ENCODE measurements at regions not wholly inside any gene's neighbourhood (a gene's known extent, or its start where the extent isn't known, plus 50 kb on each side); places are given as distances from the start of the nearest gene placed in this dataset.

DNA sequence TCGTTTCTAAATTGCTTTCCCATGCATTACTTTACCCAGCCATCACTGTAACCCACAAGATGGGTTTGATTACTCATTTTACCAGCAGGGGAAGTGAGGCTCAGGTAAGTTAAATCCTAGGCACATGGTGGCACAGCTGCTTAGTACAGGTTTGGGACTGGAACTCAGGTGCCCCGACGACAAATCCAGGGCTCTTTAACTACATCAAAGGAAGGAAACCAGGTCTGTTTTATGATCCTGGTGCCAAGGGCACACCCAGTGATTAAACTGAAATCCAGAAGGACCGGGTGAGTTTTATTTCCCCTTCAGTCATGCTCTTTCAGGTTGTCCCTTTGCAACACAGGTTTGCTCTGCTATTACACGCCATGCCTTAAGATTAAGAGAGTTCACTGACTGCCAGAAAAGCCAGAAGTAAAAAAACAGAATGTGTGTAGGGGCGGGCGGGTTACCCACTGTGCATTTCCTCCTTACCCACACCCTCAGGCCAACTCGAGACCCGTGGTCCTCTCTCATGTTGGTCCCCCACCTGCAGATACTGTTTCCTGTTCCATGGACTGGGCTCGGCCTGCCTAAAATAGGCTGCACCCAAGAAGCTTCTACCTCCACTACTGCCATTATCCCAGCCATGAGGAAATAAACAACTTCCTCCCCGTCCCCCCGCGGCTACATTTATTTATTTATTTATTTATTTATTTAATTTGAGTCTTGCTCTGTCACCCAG, 55.1 kb upstream of the KDM7A start:
- peak overlapping the region; percentile 59 for H3K4me3 ChIP-seq (ENCODE audit: low read depth, low read length)
- TF ChIP-seq, protein P1, sequence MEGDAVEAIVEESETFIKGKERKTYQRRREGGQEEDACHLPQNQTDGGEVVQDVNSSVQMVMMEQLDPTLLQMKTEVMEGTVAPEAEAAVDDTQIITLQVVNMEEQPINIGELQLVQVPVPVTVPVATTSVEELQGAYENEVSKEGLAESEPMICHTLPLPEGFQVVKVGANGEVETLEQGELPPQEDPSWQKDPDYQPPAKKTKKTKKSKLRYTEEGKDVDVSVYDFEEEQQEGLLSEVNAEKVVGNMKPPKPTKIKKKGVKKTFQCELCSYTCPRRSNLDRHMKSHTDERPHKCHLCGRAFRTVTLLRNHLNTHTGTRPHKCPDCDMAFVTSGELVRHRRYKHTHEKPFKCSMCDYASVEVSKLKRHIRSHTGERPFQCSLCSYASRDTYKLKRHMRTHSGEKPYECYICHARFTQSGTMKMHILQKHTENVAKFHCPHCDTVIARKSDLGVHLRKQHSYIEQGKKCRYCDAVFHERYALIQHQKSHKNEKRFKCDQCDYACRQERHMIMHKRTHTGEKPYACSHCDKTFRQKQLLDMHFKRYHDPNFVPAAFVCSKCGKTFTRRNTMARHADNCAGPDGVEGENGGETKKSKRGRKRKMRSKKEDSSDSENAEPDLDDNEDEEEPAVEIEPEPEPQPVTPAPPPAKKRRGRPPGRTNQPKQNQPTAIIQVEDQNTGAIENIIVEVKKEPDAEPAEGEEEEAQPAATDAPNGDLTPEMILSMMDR (IDR thresholded peaks at IDR 0.05; ENCODE audit: insufficient read depth, low read depth, low read length, missing control alignments) = no peak
- no peak for DNase-seq (ENCODE audit: low read depth)

DNA sequence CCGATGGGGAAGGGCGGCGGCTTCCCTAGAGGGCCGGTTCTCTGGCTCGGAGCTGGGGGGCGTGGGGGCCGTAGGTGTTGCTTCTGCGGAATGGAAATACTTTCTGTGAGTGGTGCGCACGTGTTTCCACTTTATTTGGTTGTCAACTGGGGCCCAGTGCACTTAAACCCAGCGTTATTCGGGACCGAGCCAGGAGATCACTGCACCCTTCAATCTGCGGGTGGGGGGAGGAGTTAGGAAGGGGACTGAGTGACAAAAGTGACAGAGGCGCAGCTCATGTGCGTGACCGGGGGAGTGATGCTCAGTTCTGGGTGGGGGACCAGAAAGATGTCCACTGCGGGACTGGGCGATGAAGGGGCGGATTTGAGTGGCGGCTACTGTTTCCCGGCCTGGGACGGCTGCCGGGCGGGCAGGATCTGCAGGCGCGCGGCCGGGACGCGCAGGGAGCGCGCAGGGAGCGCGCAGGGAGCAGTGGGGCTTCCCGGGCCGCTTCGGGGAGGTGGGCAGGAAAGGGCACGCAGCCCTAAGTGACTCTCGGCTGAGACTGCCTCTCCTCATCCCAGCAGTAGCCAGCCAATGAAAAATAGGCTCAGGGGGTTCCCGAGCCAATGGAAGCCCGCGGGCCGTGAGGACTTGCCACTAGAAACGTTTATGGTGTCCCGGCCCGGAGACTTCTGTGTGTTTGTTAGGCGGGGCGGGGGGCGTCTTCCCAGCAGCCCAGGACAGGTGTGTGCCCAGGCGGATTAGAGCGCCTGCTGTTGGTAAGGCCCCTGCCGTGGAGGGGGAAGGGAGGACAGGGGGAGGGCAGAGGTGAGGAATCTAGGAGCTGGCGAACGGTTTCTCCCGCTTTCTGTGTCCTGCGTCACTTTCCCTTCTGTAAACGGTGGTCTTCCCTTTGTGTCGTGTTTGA, 54.3 kb upstream of the KDM7A start:
- TF ChIP-seq, protein P1 (IDR thresholded peaks at IDR 0.05; ENCODE audit: insufficient read depth, low read depth, low read length, missing control alignments) = no peak
- peak overlapping the region; percentile 59 for H3K4me3 ChIP-seq (ENCODE audit: low read depth, low read length)
- no peak for DNase-seq (ENCODE audit: low read depth)

DNA sequence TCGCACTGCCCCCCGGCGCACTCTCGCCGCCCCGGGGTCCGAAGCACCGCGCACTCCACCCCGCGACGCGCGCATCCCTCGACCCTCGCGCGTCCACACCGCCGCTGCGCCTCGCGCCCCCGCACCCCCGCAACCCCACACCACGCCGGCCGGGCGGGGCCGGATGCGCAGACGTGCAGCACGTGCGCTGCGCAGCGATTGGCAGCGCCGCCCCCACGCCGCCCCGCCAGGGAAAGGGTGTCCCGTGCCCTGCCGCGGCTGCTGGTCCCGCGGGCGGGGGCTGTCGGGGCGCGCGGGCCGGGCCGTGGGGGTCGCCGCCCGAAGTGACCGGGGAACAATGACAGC, 53.7 kb upstream of the KDM7A start:
- DNase-seq (ENCODE audit: low read depth) = peak; percentile 52
- TF ChIP-seq, protein P1 (IDR thresholded peaks at IDR 0.05; ENCODE audit: insufficient read depth, low read depth, low read length, missing control alignments) = no peak
- peak overlapping the region; percentile 77 for H3K4me3 ChIP-seq (ENCODE audit: low read depth, low read length)

DNA sequence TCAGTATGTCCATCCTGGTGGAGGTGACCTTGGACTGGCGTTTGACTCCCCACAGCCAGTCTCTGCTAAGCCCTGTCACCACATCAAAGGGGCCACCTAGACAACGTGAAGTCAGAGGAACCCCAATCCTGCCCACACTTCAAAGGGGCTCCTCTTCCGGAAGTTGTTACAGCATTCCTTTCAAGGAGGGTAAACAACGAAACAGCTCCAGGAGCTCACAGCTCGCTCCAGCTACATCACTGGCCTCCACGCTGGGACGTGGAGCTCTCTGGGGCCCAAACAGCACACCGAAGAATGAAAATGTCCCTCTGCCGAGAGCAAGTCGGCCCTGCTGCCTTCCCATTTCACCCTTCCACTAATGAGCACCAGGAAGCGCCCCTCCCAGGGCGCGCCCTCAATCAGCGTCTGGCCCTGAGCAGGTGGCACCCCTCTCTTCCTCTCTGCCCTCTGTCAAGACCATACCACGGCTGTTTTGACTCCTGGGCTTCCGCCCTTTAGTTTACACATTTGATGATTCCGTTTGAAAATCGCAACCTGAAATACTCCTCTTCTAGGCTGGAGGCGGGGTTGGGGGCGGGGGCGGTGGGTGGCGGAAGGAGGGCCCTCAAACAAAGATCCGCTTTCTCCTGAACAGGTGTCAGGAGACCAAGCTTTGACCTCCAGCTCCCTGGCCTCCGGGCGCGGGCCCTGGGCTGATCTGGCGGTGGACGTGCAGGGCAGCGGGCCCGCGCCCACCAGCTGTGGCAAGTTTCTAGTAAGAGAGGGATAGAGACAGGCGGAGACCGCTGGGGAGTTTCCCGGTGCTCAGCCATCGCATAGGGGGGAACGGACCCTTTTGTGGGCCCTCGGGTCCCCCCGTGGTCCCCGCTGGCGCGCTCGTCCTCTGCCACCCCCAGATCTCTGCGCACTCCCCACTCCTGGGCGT, 53.1 kb upstream of the KDM7A start:
- peak; percentile 70 for DNase-seq (ENCODE audit: low read depth)
- TF ChIP-seq, protein P1 (IDR thresholded peaks at IDR 0.05; ENCODE audit: insufficient read depth, low read depth, low read length, missing control alignments) = no peak
- peak overlapping the region; percentile 77 for H3K4me3 ChIP-seq (ENCODE audit: low read depth, low read length)

DNA sequence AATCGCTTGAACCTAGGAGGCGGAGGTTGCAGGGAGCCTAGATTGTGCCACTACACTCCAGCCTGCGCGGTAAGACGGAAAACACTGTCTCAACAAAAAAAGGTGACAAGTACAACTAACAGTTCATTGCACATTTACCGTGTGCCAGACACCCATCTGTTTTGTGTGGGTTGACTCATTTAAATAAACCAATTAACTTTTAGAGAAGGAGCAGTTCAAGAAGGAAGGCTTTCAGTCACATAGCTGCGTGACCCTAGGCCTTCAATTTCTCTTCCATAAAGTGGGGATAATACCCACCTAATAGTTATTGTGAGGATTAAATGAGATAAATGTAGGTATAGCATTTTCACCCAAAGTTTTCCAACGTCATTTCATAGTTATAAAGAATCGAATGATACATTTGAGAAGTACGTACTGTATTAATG, 52.3 kb upstream of the KDM7A start:
- TF ChIP-seq, protein P1 (IDR thresholded peaks at IDR 0.05; ENCODE audit: insufficient read depth, low read depth, low read length, missing control alignments) = no peak
- no peak for DNase-seq (ENCODE audit: low read depth)
- H3K4me3 ChIP-seq (ENCODE audit: low read depth, low read length) = peak overlapping the region; percentile 77
